Calu3 (cell line): ENCODE measurements at regions not wholly inside any gene's neighbourhood (a gene's known extent, or its start where the extent isn't known, plus 50 kb on each side); places are given as distances from the start of the nearest gene placed in this dataset.

Experiments used
- BruUV-seq: library from RNA; stranded (reverse); fragments of 400-500 nt; replicated peaks from 2 replicates; lab custom pipeline; 2021; lab: Mats Ljungman, UMichigan
- CTCF ChIA-PET: fragments of 300-600 bp; sonication (Branson Sonifier 250); formaldehyde crosslinking; loops from one replicate; lab custom pipeline; 2022; ENCODE audit warnings: antibody characterized with exemption; lab: Charles Lee
- DNase-seq: peaks from one replicate; pipeline ENCODE4 v3.0.0; 2022
- H3K27ac Mint-ChIP-seq: one replicate; pipeline ENCODE4 v1.8.0; 2022; ENCODE audit warnings: mixed read lengths; ENCODE audit not compliant: unreplicated experiment
- H3K27me3 Mint-ChIP-seq: one replicate; pipeline ENCODE4 v1.8.0; 2022; ENCODE audit warnings: mixed read lengths; ENCODE audit not compliant: unreplicated experiment
- H3K36me3 Mint-ChIP-seq: one replicate; pipeline ENCODE4 v1.8.0; 2022; ENCODE audit warnings: mild to moderate bottlenecking, moderate library complexity, mixed read lengths; ENCODE audit not compliant: insufficient read depth, unreplicated experiment
- H3K4me1 Mint-ChIP-seq: one replicate; pipeline ENCODE4 v1.8.0; 2022; ENCODE audit warnings: mild to moderate bottlenecking, low read depth, mixed read lengths; ENCODE audit not compliant: unreplicated experiment
- H3K4me3 Mint-ChIP-seq: one replicate; pipeline ENCODE4 v1.8.0; 2022; ENCODE audit warnings: mild to moderate bottlenecking, low read depth, moderate library complexity, mixed read lengths; ENCODE audit not compliant: unreplicated experiment
- H3K9me3 Mint-ChIP-seq: one replicate; pipeline ENCODE4 v1.8.0; 2022; ENCODE audit warnings: low read depth, mixed read lengths; ENCODE audit not compliant: unreplicated experiment
- CTCF ChIP-seq: fragments of 200-600 bp; IDR thresholded peaks from one replicate; pipeline ENCODE4 v1.8.0; 2022; ENCODE audit warnings: antibody characterized with exemption; ENCODE audit not compliant: unreplicated experiment
- intact Hi-C: fragments of 100-400 bp; cut with micrococcal nuclease; formaldehyde crosslinking; loops from one replicate; pipeline ENCODE4 v1.10.0; 2022; ENCODE audit not compliant: unreplicated experiment

- CTCF ChIA-PET = no interaction called here
- Mint-ChIP-seq H3K27ac (no peak overlapping the region), H3K27me3 (peaks cover 14% of the 10 kb centered on the region), H3K4me1 (peaks cover 15% of the 10 kb centered on the region), H3K9me3 (no peaks in the 10 kb centered on the region), H3K4me3 (no peak overlapping the region), H3K36me3 (no peaks in the 10 kb centered on the region)
- no peak for TF ChIP-seq CTCF
- DNase-seq = no peak
- no TSS peak for BruUV-seq
- intact Hi-C loops = loop anchor here (5.0 kb wide), 1 partner anchor 166 kb away; the partner anchor contains the start of gene PTH2R
Observed at GRCh38 chr2:208573569-208573968, 167.0 kb downstream of the PTH2R start.

- Mint-ChIP-seq H3K27me3 (no peaks in the 10 kb centered on the region), H3K4me3 (no peak overlapping the region), H3K9me3 (no peaks in the 10 kb centered on the region), H3K4me1 (no peaks in the 10 kb centered on the region), H3K27ac (no peak overlapping the region), H3K36me3 (no peaks in the 10 kb centered on the region)
- TF ChIP-seq CTCF = no peak
- CTCF ChIA-PET = no interaction called here
- DNase-seq = no peak
- BruUV-seq = no TSS peak
- intact Hi-C loops = no loop called here
Observed at GRCh38 chr2:208579678-208580077, 173.1 kb downstream of the PTH2R start.

GRCh38 chr2:208584378-208584985 is 177.9 kb downstream of the PTH2R start:
- Mint-ChIP-seq H3K4me1 (no peaks in the 10 kb centered on the region), H3K9me3 (peaks cover 2% of the 10 kb centered on the region), H3K27ac (no peak overlapping the region), H3K4me3 (no peak overlapping the region), H3K36me3 (no peaks in the 10 kb centered on the region), H3K27me3 (no peaks in the 10 kb centered on the region)
- intact Hi-C loops = no loop called here
- DNase-seq = no peak
- no peak for TF ChIP-seq CTCF
- no TSS peak for BruUV-seq
- CTCF ChIA-PET = interaction anchor here (0.5 to 0.6 kb wide), 2 partner anchors 66 to 176 kb away, joined by 3 to 9 read pairs; no protein-coding TSS in a partner anchor

GRCh38 chr2:208586516-208586915 is 179.9 kb downstream of the PTH2R start:
- Mint-ChIP-seq H3K4me3 (no peak overlapping the region), H3K36me3 (no peaks in the 10 kb centered on the region), H3K4me1 (no peaks in the 10 kb centered on the region), H3K27me3 (no peaks in the 10 kb centered on the region), H3K27ac (no peak overlapping the region), H3K9me3 (peaks cover 2% of the 10 kb centered on the region)
- DNase-seq = no peak
- BruUV-seq = no TSS peak
- CTCF ChIA-PET = interaction anchor here (0.6 kb wide), 1 partner anchor 9 kb away, joined by 3 read pairs; no protein-coding TSS in a partner anchor
- no peak for TF ChIP-seq CTCF
- intact Hi-C loops = no loop called here
